Activated CD4-positive, alpha-beta T cell treated with anti-CD3 and anti-CD28 coated beads, Interleukin-2, amount 50 U/mL, for 16 hours (primary cell): ENCODE measurements at regions not wholly inside any gene's neighbourhood (a gene's known extent, or its start where the extent isn't known, plus 50 kb on each side); places are given as distances from the start of the nearest gene placed in this dataset.
"Not testable (repeated sequence)": the region's sequence is repeated elsewhere in the genome, so short reads cannot be mapped to it uniquely, and the experiment has no call there.

ENCODE experiments used
- DNase-seq: peaks from one replicate; pipeline ENCODE4 v3.0.0-alpha.2; 2020

- no peak for DNase-seq
Measured at GRCh38 chr3:24545887-24546286, 51.2 kb upstream of the THRB start.

- no peak for DNase-seq
Measured at GRCh38 chr3:24548278-24548677, 53.6 kb upstream of the THRB start.

DNA sequence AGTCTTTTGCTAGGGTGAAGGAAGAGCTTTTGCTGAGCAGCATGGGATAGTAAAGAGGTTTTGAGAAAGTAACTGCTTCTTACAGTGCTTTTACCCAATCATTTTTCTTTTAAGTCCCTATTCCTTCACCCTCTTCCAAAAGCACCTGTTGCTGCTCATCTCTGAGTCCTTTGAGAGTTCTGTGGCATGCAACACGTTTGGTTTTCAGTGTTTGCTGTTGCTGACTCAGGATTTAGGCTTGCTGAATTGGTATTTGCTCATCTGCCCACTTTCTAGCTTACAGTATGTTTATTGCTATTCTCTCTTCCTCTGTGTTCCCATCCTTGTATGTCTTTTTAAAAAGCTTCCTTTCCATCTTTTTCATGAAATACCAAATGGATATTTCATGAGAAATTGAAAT, 55.9 kb upstream of the THRB start:
- no peak for DNase-seq

DNA sequence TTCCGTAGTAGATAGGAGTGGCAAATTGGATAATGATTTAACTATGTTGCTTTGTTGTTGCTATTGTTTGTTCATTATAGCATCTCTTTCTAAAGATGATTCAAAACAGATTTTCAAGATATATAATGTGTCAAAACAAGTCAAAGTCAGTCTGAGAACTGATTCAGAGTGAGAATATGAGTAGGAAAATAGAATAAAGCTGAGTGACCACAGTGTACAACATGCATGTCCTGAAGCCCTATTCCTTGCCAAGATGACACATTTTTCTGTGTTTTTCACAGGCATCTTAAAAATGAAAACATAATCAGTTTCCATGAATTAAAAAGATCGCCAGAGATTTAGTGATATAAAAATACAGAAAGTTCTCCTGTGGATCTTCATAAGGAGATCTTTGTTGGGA, 57.0 kb upstream of the THRB start:
- DNase-seq, result peak; percentile 1

DNA sequence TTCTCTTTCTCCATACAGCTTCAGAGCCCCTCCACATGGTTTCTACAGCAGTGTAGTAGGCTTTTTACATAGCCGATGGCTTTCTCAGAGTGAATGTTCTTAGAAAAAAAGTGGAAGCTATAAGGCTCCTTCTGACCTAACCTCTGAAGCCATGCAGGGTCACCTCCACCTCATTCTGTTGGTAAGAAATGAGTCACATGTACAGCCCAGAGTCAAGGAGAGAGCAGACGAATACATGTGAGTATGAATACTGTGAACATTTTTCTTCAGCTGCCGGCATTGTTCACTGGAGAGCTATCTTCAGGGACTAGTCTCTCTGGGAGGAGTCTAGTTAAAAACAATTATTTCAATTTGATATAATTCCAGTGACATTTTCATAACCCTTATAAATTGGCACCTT, 68.2 kb upstream of the THRB start:
- peak; percentile 1 for DNase-seq

- no peak for DNase-seq
Measured at GRCh38 chr3:24565053-24565452, 70.4 kb upstream of the THRB start.

GRCh38 chr3:24565656-24566055, 71.0 kb upstream of the THRB start:
- no peak for DNase-seq

- no peak for DNase-seq
Measured at GRCh38 chr3:24566927-24567326, 72.3 kb upstream of the THRB start.

DNA sequence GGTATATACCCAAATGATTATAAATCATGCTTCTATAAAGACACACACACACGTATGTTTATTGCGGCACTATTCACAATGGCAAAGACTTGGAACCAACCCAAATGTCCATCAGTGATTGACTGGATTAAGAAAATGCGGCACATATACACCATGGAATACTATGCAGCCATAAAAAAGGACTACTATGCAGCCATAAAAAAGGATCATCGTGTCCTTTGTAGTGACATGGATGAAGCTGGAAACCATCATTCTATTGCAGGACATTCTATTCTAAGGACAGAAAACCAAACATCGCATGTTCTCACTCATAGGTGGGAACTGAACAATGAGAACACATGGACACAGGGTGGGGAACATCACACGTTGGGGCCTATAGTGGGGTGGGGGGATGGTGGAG, 77.8 kb upstream of the THRB start:
- not testable (repeated sequence) for DNase-seq

DNA sequence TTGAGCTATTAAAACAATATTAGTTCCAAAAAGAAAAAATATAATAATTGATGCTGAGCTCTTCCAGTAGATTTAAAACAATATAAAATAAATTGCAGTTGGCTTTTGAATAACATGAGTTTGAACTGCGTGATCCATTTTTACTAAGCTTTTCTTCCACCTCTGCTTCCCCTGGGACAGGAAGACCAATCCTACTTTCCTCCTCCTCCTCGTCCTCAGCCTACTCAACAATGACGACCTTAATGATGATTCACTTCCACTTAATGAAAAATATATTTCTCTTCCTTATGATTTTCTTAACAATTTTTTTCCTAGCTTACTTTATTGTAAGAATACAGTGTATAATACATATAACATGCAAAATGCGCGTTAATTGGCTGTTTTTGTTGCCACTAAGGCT, 78.9 kb upstream of the THRB start:
- DNase-seq, result no peak

DNA sequence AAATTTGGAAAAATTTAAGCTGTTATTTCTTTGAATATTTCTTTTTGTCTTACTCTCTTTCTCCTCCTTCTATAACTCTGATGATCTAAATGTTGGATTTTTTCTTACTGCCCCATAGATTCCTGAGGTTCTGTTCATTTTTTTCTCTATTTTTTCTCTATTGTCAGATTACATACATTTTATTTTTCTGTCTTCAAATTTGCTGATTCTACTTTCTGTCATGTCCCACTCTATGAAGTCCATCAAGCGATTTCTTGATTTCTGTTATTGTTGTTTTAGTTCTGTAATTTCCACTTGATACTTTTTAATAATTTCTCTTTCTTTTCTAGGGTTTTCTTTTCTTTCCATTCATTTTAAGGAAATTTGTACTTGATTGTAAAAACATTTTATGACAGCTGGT, 83.7 kb upstream of the THRB start:
- no peak for DNase-seq

DNA sequence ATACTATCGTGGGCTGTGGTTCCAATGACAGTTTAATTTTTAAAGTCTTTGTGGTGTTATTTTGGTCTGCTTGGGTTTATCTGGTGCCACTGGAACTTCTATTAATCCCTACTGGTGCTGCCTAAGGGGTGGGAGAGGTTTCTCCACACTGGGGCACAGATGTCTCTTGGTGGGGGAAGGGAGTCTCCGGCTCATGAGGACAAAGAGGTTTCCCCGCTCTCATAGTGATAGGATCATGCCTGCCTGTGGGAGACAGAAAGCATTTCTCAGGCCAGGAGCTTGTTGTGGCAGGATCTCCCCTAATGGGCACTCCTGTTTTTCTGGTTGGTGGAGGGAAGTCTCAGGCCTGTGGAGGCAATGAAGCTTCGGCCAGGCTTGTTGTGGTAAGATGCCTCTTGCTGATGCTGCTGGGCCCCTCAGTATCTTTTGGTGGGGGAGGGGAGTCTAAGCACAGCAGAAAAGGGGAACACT, 84.3 kb upstream of the THRB start:
- DNase-seq, result no peak

DNA sequence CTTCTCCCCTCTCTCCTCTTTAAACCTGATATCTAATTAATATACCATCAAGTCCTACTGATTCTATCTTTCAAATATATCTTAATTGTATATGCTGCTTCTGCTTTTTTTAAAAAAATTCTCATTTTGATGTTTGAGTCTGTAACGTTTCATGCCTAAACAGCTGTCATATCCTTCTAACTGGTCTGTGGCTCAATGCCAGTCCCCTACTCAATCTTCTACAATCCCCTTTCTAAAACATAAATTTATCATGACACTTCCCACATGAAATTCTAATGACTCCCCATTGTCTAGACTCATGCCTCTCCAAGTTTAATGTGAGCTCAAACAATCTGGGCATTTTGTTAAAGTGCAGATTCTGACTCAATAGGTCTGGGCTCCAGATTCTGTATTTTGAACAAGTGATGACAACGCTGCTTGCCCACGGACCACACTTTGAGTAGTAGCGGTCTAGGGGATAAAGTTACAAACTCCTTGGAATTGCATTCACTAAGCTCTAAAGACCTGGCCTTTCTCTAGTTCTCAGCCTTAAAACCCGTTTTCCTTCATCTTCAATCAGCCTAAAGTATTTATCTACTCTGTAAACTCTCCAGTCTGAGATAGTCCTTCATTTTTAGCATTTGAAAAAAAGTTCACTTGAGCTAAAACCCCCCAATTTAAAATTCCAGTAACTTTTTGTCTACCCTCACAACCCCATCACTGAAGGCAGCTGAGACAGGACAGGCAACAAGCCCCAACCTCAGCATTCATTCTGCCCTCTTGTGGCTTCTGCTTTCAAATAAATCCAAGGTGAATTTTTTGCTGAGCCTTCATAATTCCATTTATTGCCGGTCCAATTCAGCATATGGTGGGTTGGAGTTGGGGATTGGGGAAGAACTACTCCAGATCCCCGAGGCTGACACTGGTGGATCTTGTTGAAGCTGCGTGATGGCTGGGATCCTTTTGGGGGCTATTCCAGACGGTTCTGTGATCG, 88.1 kb upstream of the THRB start:
- no peak for DNase-seq

DNA sequence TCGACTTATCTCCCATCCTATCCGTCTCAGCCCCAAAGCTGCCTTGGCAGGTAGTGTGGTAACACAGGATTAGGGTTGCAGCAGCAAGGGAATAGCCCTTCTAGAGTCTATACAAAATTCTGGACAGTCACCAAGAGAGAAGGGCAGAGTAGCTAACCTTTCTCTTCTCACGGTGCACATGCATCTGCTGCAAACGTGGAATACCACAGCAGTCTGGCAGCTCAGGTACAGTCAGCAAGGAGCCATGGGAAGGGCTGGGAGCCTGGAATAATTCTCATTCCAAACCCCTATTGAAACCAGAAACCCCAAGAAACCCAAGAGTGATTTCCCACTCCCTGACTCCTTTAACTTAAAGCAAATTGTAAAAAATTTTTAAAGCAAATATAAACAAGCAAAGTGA, 92.3 kb upstream of the THRB start:
- DNase-seq, result no peak

DNA sequence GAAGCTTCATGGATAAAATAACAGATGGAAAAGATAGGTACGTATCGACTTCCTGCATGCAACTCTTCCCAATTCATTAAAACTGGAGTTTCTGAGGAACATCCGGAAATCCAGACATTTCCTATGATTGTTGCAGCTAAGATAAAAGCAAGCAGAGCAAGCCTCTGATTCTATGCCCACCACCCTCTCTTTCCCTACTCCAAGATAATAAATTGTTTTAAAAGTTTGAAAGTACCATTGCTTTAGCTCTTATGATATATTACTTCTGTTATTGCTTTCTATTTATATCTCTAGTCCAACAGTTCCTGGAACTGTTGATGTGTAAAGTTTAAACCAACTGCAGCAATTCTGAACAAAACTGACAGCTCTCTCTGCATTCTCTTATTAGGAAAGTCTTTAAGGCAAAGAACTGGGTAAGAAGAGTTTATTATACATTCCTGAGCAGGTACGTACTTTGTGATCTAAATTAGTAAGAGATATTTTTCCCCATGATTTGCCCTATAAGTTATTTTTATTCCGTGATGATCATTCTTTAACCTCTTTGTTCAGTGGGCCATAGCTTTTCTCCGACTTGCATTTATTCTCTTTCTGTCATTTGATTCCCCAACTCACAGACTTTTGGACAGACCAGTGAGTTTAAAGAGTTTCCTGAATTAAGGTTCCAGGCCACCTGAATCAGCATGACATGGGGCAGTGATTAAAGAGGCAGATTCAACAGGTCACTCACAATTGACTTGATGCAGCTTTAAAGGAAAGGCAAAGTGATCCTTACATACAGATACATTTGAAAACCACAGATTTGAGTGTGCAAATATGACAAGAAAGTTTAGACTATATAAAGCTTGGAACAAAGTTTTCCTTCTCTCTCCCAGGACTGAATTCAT, 94.2 kb upstream of the THRB start:
- no peak for DNase-seq

DNA sequence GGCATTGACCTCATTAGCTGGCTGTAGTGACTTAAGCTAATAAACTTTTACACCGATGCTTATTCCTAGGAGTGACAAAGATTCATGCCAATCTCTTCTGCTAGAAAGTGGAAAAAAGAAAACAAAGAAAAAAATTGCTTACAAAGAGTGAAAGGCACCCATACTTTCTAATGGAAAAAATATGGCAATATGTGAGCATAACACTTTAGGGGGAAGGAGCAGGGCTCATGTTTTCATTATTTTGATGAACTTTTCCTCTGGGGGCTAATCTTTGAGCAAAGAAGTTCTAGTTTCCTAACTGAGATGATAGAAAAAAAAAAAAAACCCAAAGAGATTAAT, 94.8 kb upstream of the THRB start:
- no peak for DNase-seq

GRCh38 chr3:24589931-24590880, 95.6 kb upstream of the THRB start:
- DNase-seq, result no peak

DNA sequence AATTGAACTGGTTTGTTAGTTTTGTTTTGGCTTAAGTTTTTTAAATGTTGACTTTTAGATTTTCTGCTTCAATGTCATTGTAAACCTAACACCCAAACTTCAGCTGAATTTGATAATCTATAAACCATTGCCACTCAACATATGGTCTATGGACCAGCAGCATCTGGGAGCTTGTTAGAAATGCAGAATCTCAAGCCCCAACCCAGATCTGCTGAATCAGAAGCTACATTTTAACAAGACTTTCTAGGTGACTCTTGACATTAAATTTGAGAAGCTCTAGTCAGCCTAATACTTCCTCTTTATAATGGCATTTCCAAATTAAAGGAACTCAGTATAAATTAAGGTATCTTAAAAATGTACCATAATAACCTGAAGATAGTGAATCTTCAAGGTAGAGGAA, 96.5 kb upstream of the THRB start:
- no peak for DNase-seq

- no peak for DNase-seq
Measured at GRCh38 chr3:24591661-24592555, 97.3 kb upstream of the THRB start.

DNA sequence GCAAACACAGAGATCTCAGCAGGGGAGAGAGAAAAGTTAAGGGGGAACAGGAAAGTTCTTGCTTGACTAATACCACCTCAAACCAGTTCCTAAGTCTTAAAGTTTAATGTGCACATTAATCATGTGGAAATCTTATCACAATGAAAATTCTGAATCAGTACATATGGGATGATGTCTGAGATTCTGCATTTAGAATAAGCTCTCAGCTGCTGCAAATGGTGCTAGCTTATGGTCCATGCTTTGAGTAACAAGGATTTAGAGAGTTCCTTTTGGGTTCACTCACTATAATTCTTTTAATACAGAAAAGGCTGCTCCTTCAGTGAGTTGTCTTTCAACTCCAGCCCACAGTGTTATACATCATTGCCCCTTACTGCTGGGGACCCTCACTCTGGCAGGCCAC, 99.5 kb upstream of the THRB start:
- no peak for DNase-seq

DNA sequence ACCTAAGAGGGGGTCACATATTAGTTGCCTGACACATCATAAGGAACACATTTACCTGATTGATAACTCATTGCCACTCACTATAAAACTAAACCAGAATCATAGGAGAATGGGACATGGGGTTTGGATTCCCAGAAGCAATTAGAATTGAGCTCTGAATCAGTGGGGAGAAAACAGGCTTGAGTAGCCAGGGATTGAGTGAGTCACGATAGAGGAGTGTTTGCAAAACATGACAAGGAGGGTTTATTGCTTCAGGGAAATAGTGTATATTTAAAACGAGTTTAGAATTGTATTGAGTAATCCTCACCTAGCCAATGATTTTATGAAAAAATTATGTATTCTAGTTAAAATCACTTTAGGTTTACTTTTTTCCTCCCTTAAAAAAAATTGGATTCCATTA, 101.1 kb upstream of the THRB start:
- DNase-seq, result no peak

GRCh38 chr3:24596626-24597025, 102.0 kb upstream of the THRB start:
- DNase-seq, result no peak
